CD4-positive, alpha-beta T cell treated with Interleukin-4 for 1 hour (primary cell): ENCODE measurements at regions not wholly inside any gene's neighbourhood (a gene's known extent, or its start where the extent isn't known, plus 50 kb on each side); places are given as distances from the start of the nearest gene placed in this dataset.
"Not testable (repeated sequence)": the region's sequence is repeated elsewhere in the genome, so short reads cannot be mapped to it uniquely, and the experiment has no call there.

Experiments used
- DNase-seq, 2 donors: peaks; one replicate each; pipeline ENCODE4 v3.0.0-alpha.2; 2020 to 2022

DNA sequence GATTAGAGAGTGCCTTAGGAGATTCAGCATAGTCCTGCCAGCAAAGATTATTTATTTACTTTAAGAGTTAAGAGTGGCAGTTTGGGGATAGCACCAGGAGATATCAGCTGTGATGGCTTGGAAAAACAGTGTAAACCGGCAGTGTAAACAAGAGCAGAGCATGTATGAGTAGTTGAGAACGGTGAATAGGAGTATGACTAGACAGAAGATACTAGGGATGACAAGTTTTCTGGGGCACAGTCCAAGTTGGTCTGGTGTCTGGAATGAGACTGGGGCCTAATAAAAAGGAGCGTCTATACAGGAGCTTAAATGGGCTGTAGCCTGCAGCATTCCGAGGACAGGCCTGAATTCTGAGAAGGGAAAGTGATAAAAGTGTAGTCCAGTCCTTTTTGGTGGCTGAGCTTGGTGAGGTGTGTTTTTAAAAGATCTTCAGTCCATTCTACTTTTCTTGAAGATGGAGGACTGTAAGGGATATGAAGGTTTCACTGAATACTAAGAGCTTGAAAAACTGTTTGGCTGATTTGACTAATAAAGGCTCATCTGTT, 117.8 kb downstream of the TLR5 start:
- DNase-seq: not testable (repeated sequence)

DNA sequence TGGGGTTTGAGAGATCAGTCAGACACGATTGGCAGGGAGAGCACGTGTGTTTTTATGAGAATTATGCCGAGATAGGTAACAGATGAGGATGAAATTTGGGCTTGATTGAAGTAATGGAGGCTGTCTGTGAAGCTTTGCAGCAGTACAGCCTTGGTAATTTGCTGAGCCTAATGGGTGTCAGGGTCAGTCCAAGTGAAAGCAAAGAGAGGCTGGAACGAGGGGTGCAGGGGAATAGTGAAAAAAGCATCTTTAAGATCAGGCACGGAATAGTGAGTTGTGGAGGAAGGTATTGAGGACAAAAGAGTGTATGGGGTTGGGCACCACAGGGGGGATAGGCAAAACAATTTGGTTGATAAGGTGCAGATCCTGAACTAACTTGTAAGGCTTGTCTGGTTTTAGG, 116.4 kb downstream of the TLR5 start:
- not testable (repeated sequence) for DNase-seq

- DNase-seq: no peak
Observed at GRCh38 chr1:223029985-223030769, 112.9 kb downstream of the TLR5 start.

- no peak for DNase-seq
Observed at GRCh38 chr1:223030871-223031400, 112.1 kb downstream of the TLR5 start.

DNA sequence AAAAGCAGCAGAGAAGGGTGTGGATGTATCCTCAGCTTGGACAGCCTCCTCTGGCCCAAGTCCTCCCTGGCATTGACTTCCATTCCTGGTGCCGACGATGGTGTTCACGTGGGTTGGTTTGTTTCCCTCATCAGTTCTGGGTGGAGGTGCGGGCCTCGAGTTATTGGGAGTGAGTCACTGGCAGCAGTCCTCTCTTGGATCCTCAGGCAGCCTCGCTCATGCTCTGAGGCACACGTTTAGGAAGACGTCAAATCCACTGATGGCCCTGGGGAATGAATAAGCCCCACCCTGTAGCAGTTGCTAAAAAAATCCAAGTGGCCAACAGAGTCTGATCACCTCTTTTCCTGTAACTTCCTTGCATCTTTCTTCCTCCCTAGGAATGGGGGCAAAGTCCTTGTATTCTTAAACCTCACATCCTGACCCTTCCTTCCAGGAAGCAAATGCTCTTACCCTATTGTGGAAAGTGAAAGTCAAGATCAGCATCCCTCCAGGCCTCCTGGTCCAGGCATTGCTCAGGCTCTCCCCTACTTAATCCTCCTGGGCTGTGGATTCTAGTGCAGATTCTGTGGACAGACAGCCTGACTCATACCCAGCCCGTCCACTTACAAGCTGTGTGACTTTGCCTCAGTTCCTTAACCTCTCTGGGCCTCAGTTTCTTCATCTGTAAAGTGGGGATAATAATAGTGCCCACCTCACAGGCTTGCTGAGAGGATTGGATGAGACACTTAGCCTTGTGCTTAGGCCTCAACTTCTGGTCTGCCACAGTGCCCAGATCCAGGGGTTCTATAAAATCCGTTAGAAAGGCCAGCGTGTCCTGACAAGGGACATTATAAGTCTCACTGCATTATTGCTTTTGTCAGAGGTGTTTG, 111.1 kb downstream of the TLR5 start:
- DNase-seq: no peak

GRCh38 chr1:223033658-223034057, 109.4 kb downstream of the TLR5 start:
- DNase-seq: no peak

DNA sequence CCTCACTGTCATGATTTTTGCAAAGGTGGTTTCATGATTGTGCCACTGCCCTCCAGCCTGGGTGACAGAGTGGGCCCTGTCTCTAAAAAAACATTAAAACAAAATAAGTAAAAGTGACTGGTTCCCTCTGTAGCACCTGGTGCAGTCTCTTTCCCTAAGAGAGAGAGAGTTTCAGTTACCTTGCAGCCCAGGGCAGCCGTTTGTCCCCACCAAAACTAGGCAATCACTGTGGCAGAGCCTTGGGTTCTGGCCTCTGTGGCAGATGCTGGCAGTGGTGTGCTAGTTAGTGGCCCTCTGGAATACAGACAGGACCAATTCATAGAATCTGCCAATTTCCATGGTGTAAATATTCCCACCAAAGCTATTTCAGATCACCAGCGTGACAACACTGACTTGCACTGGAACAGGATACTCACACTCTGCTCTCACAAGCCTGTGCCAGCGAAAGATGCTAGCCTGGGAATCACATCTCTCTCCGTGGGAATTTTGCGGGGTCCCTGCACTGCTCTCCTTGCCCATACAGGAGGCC, 108.7 kb downstream of the TLR5 start:
- no peak for DNase-seq

DNA sequence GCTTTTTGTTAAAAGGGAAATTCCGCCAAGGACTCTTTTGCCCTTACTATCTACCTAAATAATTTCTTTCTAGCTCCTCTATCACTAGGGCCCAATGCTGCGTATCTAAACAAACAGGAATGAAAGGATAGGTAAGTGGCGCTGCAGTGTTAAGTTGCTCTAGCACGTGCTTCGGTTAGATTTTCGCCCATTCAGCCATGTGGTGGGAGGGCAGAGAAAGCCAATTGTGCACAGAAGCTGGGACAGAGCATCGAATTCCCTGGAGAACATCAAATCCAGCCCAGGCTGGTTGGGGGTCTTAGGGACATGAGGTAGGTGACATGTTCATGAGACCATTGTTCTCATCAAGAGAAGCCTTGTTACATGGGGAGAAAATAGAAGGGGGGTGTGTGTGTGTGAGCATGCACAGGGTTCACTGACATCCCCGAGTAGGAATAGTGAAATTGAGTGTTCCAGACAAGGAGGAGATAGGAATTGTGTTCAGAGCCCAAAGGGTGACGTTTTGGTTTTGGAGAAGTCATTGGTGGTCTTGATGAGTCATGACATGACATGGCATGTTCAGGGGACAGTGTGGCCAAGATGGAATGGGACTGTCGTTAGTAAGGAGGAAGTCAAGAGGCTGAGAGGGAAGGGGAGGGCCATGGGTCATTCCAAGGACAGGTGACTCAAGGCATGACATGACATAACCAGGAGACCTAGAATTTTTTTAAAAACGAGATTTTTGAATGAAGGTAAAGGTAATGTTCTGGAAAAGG, 107.1 kb downstream of the TLR5 start:
- no peak for DNase-seq

DNA sequence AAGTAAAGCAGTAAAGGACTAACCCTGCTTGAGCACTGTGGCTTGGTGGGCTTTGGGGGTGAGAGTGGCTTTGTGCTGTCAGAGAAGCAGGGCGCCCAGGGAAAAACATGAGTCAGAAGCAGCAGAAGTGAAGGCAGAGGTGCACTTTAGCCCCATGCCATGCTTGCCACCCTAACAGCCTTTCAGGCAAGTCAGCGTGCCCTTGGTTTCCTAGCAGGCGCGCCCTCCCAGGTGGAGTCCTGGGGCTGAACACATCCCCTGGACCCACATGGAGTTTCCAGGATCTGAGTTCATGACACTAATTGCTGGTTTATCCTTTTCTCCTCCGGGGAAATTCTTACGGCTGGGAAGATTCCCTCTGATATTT, 106.6 kb downstream of the TLR5 start:
- DNase-seq: no peak

GRCh38 chr1:223037845-223038244, 105.2 kb downstream of the TLR5 start:
- DNase-seq: no peak

DNA sequence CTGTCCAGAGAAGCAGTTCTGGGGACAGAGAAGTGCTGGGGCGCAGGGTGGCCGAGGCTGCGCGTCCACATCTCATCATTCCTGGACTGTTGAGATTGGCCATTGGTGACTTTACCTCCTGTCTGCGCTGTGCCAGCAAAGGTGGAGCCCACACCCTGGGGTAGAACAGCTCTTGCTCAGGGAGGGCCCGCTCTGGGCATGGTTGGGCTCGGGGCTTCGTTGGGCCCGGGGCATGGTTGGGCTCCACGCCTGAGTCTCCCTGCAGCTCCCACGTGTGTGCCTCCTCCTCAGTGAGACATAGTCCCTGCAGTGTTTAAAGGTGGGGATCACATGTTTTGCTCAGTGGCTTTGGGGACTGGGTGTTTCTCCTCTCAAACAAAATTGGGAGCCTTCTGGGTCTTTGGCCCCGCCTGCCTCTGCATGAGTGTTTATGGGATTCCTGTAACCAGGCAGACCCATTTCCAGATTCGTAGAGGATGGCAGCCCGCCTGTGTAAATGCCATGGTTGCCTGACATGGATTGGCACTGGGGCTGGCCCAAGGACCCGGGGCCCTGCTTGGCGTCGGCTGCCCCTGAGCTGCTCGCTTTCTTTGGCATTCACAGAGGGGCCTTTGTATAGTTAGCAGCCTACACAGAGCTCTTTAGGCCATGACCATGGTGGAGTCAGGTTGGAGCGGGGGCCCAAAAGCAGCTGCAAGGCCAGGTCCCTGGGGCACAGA, 104.6 kb downstream of the TLR5 start:
- no peak for DNase-seq

DNA sequence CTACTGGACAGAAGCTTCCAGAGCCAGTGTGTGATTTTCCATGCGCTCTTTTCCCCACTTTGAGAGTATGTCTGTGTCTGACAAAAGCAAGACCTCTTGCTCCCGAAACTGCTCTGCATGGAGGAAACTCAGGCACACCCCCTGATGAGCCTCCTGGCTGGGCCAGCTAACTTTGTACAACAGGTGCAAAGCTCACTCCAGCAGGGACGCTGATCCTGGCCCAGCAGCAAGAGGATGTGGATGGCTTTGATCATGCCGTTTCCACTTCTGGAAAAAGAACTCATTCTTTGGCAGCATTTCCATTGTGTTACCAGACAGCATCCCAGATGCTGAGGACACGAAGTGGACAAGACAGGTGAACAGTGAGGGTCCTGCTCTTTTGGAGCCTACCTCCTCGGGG, 103.1 kb downstream of the TLR5 start:
- DNase-seq: no peak

DNA sequence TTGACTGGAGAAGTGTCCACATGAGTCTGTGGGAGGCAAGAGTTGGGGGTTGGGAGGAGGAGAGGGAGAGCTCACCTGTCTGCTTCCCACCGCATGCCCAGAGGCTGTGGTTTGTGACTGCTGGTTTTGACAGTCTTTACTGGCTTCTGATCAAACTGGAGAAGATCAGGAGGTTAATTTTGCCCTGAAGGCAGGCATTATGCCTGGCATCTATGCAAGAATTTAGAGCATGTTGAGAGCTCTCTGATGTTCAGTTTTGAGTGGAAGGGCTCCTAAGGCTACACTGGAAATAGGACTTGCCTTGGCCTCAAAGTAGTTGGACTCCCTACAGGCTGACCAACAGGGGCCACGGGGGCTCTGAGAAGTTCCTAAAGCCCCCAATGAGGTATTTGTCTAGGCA, 101.6 kb downstream of the TLR5 start:
- DNase-seq: no peak

GRCh38 chr1:223045164-223045957, 97.7 kb downstream of the TLR5 start:
- DNase-seq: no peak

GRCh38 chr1:223046011-223046410, 97.0 kb downstream of the TLR5 start:
- no peak for DNase-seq

DNA sequence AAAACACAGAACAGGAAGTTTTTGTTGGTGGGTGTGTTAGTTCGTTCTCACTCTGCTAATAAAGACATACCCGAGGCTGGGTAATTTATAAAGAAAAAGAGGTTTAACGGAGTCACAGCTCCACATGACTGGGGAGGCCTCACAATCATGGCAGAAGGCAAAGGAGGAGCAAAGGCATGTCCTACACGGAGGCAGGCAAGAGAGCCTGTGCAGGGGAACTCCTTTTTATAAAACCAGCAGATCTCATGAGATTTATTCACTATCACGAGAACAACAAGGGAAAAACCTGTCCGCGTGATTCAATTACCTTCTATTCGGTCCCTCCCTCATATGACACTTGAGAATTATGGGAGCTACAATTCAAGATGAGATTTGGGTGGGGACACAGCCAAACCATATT, 96.6 kb downstream of the TLR5 start:
- not testable (repeated sequence) for DNase-seq

DNA sequence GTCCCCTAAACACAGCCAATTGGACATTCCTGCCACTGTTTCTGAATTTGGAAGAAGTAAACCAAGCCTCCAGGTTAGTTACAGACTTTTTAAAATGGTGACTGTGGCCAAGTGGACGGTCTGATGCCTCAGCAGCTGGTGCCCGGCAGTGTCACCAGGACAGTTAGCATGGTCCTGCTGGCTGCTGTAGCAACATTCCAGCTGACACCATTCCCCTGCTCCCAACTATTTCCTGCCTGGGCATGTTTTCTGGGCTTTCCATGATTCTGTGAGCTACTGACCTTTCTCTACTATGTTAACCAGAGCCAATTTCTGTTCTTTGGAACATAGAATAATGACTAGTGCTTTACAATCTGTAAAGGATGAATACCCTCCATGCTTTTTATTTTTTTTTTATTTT, 95.0 kb downstream of the TLR5 start:
- no peak for DNase-seq

DNA sequence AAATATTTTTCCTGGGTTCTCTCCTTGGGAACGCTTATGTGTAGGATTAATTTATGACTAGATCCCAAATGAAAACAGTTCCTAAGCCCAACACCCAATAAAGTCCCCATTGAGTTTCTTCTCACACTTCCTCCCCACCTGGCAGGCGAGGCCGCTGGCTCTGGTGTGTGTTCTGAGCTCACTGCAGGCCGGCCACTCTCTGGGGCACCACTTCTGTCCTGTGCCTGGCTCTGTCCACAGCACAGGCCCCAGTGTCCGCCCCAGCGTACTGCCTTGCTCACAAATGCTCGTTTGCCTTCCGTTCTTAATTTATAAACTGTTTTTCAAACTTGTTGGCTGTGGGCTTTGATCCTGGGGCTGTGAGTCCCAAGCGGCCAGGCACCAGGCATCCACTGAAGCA, 90.6 kb downstream of the TLR5 start:
- no peak for DNase-seq

DNA sequence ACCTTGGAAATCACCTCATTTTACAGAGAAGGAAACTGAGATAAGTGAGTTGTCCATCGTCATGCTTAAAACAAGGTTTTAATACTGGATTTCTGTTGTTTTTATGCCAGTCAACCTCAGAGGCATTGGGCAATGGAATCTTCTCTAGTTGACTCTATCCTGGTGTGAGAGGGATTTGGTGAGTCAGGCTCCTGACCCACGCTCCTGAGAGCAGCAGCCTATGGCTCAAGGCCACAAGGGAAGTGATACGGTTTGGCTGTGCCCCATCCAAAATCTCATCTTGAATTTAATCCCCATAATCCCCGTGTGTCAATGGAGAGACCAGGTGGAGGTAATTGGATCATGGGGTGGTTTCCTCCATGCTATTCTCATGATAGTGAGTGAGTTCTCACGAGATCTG, 90.1 kb downstream of the TLR5 start:
- no peak for DNase-seq

GRCh38 chr1:223056802-223057201, 86.2 kb downstream of the TLR5 start:
- no peak for DNase-seq

GRCh38 chr1:223057569-223058093, 85.4 kb downstream of the TLR5 start:
- no peak for DNase-seq
